Heart left ventricle (tissue), 13 donors: ENCODE measurements at regions not wholly inside any gene's neighbourhood (a gene's known extent, or its start where the extent isn't known, plus 50 kb on each side); places are given as distances from the start of the nearest gene placed in this dataset.

Source experiments
- POLR2A ChIP-seq, 2 donors: fragments of 450-650 bp; IDR thresholded peaks; one replicate each; pipeline ENCODE4 v1.6.1; 2017; ENCODE audit warnings: antibody characterized with exemption in 2 of 2, mild to moderate bottlenecking in 2 of 2, moderate library complexity in 2 of 2
- TF ChIP-seq, protein P1 (sequence below), 12 donors: fragments of 200-600 bp; sonication (generic) in 4 of 12; IDR thresholded peaks; one replicate each; pipeline versions ENCODE4 v1.5.0 to v1.8.0; 2018 to 2022; ENCODE audit warnings: antibody characterized with exemption in 12 of 12, mild to moderate bottlenecking in 5 of 12
- donor health status: ischemic (EF 13 %, LVEDD 7.1; RV severe dilation, severe dysfunction).
- donor health status: DM: no; HTN: yes; CAD: no.
- donor health status: DM: no; HTN: no; CAD: no.
- donor health status: ischemic (EF 25% LVEDD 6.9; RV normal size, moderate dysfunction).
- donor health status: ischemic (EF 25% LVEDD 5.7; RV mildly dilated, moderate dysfunction).
- donor health status: ischemic (EF 35%, LVEDD 5.7; RV mildly dilated, moderate dysfunction).
- donor health status: nonischemic (EF 11% LVEDD 7.7; RV severe dilation, severe dysfunction).
- donor health status: DM: yes; HTN: yes; CAD: no.
- donor health status: PGD.
- donor health status: ischemic (EF 29% LVEDD 5.4; RV normal size, mild dysfunction).
- donor health status: nonischemic (EF 23%, LVEDD 6.1; RV moderate dilation, normal function).

DNA sequence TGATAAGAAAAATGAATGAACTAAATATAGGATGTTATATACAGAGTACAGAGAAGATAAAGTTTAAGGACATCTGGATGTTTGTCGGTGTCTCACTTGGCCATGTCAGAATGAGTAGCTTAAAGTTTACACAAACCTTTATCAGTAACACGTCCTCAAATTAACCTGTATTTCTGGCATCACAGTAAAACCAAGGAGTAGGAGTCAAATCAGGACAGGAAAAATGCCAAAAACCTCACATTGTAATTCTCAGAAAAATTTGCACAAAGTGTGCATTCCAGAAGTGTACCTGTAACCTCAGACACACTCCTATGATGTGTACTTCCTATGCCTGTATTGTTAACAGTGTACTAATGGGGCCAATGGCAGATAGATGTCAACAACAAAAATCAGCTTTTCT is 139.3 kb downstream of the SMC2 start:
- TF ChIP-seq, protein P1, sequence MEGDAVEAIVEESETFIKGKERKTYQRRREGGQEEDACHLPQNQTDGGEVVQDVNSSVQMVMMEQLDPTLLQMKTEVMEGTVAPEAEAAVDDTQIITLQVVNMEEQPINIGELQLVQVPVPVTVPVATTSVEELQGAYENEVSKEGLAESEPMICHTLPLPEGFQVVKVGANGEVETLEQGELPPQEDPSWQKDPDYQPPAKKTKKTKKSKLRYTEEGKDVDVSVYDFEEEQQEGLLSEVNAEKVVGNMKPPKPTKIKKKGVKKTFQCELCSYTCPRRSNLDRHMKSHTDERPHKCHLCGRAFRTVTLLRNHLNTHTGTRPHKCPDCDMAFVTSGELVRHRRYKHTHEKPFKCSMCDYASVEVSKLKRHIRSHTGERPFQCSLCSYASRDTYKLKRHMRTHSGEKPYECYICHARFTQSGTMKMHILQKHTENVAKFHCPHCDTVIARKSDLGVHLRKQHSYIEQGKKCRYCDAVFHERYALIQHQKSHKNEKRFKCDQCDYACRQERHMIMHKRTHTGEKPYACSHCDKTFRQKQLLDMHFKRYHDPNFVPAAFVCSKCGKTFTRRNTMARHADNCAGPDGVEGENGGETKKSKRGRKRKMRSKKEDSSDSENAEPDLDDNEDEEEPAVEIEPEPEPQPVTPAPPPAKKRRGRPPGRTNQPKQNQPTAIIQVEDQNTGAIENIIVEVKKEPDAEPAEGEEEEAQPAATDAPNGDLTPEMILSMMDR (IDR thresholded peaks at IDR 0.05), result no peak
- TF ChIP-seq POLR2A (IDR thresholded peaks at IDR 0.05), result no peak
